Hepatocyte (in vitro differentiated cells): ENCODE measurements at regions not wholly inside any gene's neighbourhood (a gene's known extent, or its start where the extent isn't known, plus 50 kb on each side); places are given as distances from the start of the nearest gene placed in this dataset.

Experiments
- CTCF ChIP-seq: fragments of 200-600 bp; sonication (generic); IDR thresholded peaks from 2 replicates; pipeline ENCODE4 v1.5.1; 2016; ENCODE audit warnings: antibody characterized with exemption, mild to moderate bottlenecking; ENCODE audit not compliant: poor library complexity
- EZH2 ChIP-seq: fragments of 200-600 bp; sonication (generic); IDR thresholded peaks from 2 replicates; pipeline ENCODE4 v1.6.1; 2016; ENCODE audit warnings: antibody characterized with exemption, mild to moderate bottlenecking, borderline replicate concordance

GRCh38 chr7:35356495-35356894, 102.6 kb upstream of the TBX20 start:
- TF ChIP-seq CTCF: no peak
- TF ChIP-seq EZH2: no peak
